A673 (cell line): ENCODE measurements at regions not wholly inside any gene's neighbourhood (a gene's known extent, or its start where the extent isn't known, plus 50 kb on each side); places are given as distances from the start of the nearest gene placed in this dataset.

ENCODE experiments used
- EZH2 ChIP-seq: fragments of 200-600 bp; sonication (generic); IDR thresholded peaks from 2 replicates; pipeline ENCODE4 v1.6.1; 2017; ENCODE audit warnings: borderline replicate concordance, low read depth, mild to moderate bottlenecking, mixed read lengths, antibody characterized with exemption, low read length; ENCODE audit not compliant: poor library complexity, severe bottlenecking
- TF ChIP-seq, protein P1 (sequence below): fragments of 300-800, 200-600 bp; sonication (generic); conservative IDR thresholded peaks from 2 replicates; pipeline ENCODE4 v1.5.1; 2017; ENCODE audit warnings: low read depth, mild to moderate bottlenecking, antibody characterized with exemption, low read length, moderate library complexity, mixed read lengths

DNA sequence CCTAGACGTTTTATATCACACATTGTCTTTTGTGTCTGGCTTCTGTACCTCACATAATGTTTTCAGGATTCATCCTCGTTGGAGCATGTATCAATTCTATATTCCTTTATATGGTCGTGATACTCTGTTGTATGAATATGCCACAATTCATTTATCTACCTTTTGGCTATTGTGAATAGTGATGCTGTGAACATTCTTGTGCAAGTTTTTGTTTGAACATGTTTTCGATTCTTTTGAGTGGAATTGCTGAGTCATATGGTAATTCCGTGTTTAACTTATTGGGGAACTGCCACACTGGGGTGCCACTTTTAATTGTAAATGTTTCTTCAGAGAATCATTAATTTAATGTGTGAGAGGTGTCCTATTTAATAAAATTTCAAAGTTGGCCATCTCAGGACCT, 101.2 kb downstream of the SLC35B3 start:
- TF ChIP-seq, protein P1, sequence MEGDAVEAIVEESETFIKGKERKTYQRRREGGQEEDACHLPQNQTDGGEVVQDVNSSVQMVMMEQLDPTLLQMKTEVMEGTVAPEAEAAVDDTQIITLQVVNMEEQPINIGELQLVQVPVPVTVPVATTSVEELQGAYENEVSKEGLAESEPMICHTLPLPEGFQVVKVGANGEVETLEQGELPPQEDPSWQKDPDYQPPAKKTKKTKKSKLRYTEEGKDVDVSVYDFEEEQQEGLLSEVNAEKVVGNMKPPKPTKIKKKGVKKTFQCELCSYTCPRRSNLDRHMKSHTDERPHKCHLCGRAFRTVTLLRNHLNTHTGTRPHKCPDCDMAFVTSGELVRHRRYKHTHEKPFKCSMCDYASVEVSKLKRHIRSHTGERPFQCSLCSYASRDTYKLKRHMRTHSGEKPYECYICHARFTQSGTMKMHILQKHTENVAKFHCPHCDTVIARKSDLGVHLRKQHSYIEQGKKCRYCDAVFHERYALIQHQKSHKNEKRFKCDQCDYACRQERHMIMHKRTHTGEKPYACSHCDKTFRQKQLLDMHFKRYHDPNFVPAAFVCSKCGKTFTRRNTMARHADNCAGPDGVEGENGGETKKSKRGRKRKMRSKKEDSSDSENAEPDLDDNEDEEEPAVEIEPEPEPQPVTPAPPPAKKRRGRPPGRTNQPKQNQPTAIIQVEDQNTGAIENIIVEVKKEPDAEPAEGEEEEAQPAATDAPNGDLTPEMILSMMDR = no peak
- TF ChIP-seq EZH2 = no peak
